AG10803 (cell line): ENCODE measurements at regions not wholly inside any gene's neighbourhood (a gene's known extent, or its start where the extent isn't known, plus 50 kb on each side); places are given as distances from the start of the nearest gene placed in this dataset.

ENCODE experiments used
- DNase-seq: peaks from one replicate; pipeline ENCODE4 v3.0.0; 2010; ENCODE audit warnings: low read depth
- H3K4me3 ChIP-seq: 2 replicates; pipeline ENCODE4 v1.5.1; 2011; ENCODE audit warnings: mild to moderate bottlenecking, low read length, control low read depth
- CTCF ChIP-seq: conservative IDR thresholded peaks from 2 replicates; pipeline ENCODE4 v1.5.1; 2011; ENCODE audit warnings: mild to moderate bottlenecking, low read length, control low read depth, inconsistent platforms

GRCh38 chr2:164164602-164165001 is 428.8 kb upstream of the FIGN start:
- DNase-seq: no peak
- no peak overlapping the region for H3K4me3 ChIP-seq
- no peak for TF ChIP-seq CTCF

GRCh38 chr2:164155558-164155957 is 419.8 kb upstream of the FIGN start:
- no peak overlapping the region for H3K4me3 ChIP-seq
- TF ChIP-seq CTCF: no peak
- DNase-seq: no peak

- no peak overlapping the region for H3K4me3 ChIP-seq
- no peak for DNase-seq
- no peak for TF ChIP-seq CTCF
Measured at GRCh38 chr2:164151522-164151921, 415.7 kb upstream of the FIGN start.

- no peak for TF ChIP-seq CTCF
- H3K4me3 ChIP-seq: no peak overlapping the region
- peak; percentile 22 for DNase-seq
Measured at GRCh38 chr2:164150604-164151003, 414.8 kb upstream of the FIGN start.

- H3K4me3 ChIP-seq: no peak overlapping the region
- TF ChIP-seq CTCF: no peak
- DNase-seq: no peak
Measured at GRCh38 chr2:164146441-164146840, 410.6 kb upstream of the FIGN start.

- peak; percentile 18 for DNase-seq
- no peak for TF ChIP-seq CTCF
- no peak overlapping the region for H3K4me3 ChIP-seq
Measured at GRCh38 chr2:164145093-164145987, 409.5 kb upstream of the FIGN start.
